SIG-M5 treated with dmso at 0.1 percent for 504 hours (cell line): ENCODE measurements at regions not wholly inside any gene's neighbourhood (a gene's known extent, or its start where the extent isn't known, plus 50 kb on each side); places are given as distances from the start of the nearest gene placed in this dataset.
"Not testable (repeated sequence)": the region's sequence is repeated elsewhere in the genome, so short reads cannot be mapped to it uniquely, and the experiment has no call there.

Experiments used
- DNase-seq: peaks from one replicate; lab custom pipeline; 2025; ENCODE audit not compliant: unreplicated experiment; lab: John Stamatoyannopoulos, UW

- DNase-seq: no peak
These were observed 50.0 kb upstream of the ABLIM1 start for GRCh38 chr10:114708084-114708483.

- DNase-seq: peak; percentile 3
These were observed 50.8 kb upstream of the ABLIM1 start for GRCh38 chr10:114708717-114709335.

GRCh38 chr10:114709984-114710383, 51.9 kb upstream of the ABLIM1 start:
- no peak for DNase-seq

GRCh38 chr10:114711176-114711868, 53.2 kb upstream of the ABLIM1 start:
- DNase-seq: no peak

- DNase-seq: no peak
These were observed 53.8 kb upstream of the ABLIM1 start for GRCh38 chr10:114711869-114712250.

GRCh38 chr10:114713525-114714090, 55.5 kb upstream of the ABLIM1 start:
- no peak for DNase-seq

GRCh38 chr10:114714281-114714741, 56.2 kb upstream of the ABLIM1 start:
- peak; percentile 19 for DNase-seq

GRCh38 chr10:114715171-114715670, 57.1 kb upstream of the ABLIM1 start:
- DNase-seq: no peak

GRCh38 chr10:114716811-114717404, 58.8 kb upstream of the ABLIM1 start:
- no peak for DNase-seq

- DNase-seq: not testable (repeated sequence)
These were observed 59.8 kb upstream of the ABLIM1 start for GRCh38 chr10:114717881-114718280.

- no peak for DNase-seq
These were observed 60.3 kb upstream of the ABLIM1 start for GRCh38 chr10:114718374-114718773.

- no peak for DNase-seq
These were observed 61.2 kb upstream of the ABLIM1 start for GRCh38 chr10:114719311-114719710.

- DNase-seq: not testable (repeated sequence)
These were observed 61.9 kb upstream of the ABLIM1 start for GRCh38 chr10:114720023-114720422.

- DNase-seq: no peak
These were observed 62.7 kb upstream of the ABLIM1 start for GRCh38 chr10:114720685-114721278.

- not testable (repeated sequence) for DNase-seq
These were observed 64.1 kb upstream of the ABLIM1 start for GRCh38 chr10:114722136-114722535.

- DNase-seq: no peak
These were observed 65.3 kb upstream of the ABLIM1 start for GRCh38 chr10:114723361-114723760.

- no peak for DNase-seq
These were observed 66.1 kb upstream of the ABLIM1 start for GRCh38 chr10:114723991-114724715.

- no peak for DNase-seq
These were observed 66.6 kb upstream of the ABLIM1 start for GRCh38 chr10:114724716-114725106.

- no peak for DNase-seq
These were observed 68.8 kb upstream of the ABLIM1 start for GRCh38 chr10:114726820-114727271.

- no peak for DNase-seq
These were observed 70.2 kb upstream of the ABLIM1 start for GRCh38 chr10:114728325-114728724.
